ENCODE measurements at regions not wholly inside any gene's neighbourhood (a gene's known extent, or its start where the extent isn't known, plus 50 kb on each side); places are given as distances from the start of the nearest gene placed in this dataset.

GRCh38 chr6:15839969-15840541, 177.2 kb upstream of the DTNBP1 start:
- TF ChIP-seq MAX (IDR thresholded peaks at IDR 0.05) (no peak), POLR2A (IDR thresholded peaks at IDR 0.05; ENCODE audit: borderline replicate concordance, extremely low read depth, insufficient read depth, insufficient read length) (no peak), CTCF (IDR thresholded peaks at IDR 0.05 in 2 of 3, conservative IDR thresholded peaks at IDR 0.05 in 1 of 3; ENCODE audit: borderline replicate concordance in 1 of 3, insufficient read depth in 1 of 3, low read depth in 2 of 3, low read length in 2 of 3) (no peak), REST (IDR thresholded peaks at IDR 0.05; ENCODE audit: low read depth) (no peak), EZH2 (IDR thresholded peaks at IDR 0.05) (no peak), ZNF274 (IDR thresholded peaks at IDR 0.05; ENCODE audit: low read depth, low read length) (no peak), ELF1 (IDR thresholded peaks at IDR 0.05; ENCODE audit: borderline replicate concordance, low read depth) (no peak), POLR2AphosphoS5 (IDR thresholded peaks at IDR 0.05; ENCODE audit: low read depth, low read length) (no peak), EZH2phosphoT487 (IDR thresholded peaks at IDR 0.05; ENCODE audit: borderline replicate concordance) (no peak), JUND (IDR thresholded peaks at IDR 0.05) (no peak)
